Muscle layer of duodenum (tissue), 2 donors: ENCODE measurements at regions not wholly inside any gene's neighbourhood (a gene's known extent, or its start where the extent isn't known, plus 50 kb on each side); places are given as distances from the start of the nearest gene placed in this dataset.

Experiments used
- H3K27ac ChIP-seq: one replicate; pipeline ENCODE4 v1.7.0; 2013; ENCODE audit warnings: mild to moderate bottlenecking, low read length
- H3K27me3 ChIP-seq: one replicate; pipeline ENCODE4 v1.7.0; 2013; ENCODE audit warnings: low read depth, mild to moderate bottlenecking, control low read depth, low read length
- H3K36me3 ChIP-seq, 2 donors: one replicate each; pipeline ENCODE4 v1.7.0; 2013; ENCODE audit warnings: low read length in 2 of 2, control low read depth in 1 of 2, mild to moderate bottlenecking in 1 of 2; ENCODE audit not compliant: insufficient read depth in 2 of 2, control insufficient read depth in 1 of 2
- H3K4me1 ChIP-seq, 2 donors: one replicate each; pipeline ENCODE4 v1.7.0; 2013; ENCODE audit warnings: low read length in 2 of 2, mild to moderate bottlenecking in 2 of 2, control low read depth in 1 of 2, moderate library complexity in 1 of 2; ENCODE audit not compliant: insufficient read depth in 2 of 2, control insufficient read depth in 1 of 2
- H3K4me3 ChIP-seq, 2 donors: one replicate each; pipeline ENCODE4 v1.7.0; 2013; ENCODE audit warnings: low read length in 2 of 2, low read depth in 1 of 2, mild to moderate bottlenecking in 1 of 2
- H3K9me3 ChIP-seq, 2 donors: one replicate each; pipeline ENCODE4 v1.7.0; 2013; ENCODE audit warnings: low read length in 2 of 2, control low read depth in 1 of 2, mild to moderate bottlenecking in 1 of 2; ENCODE audit not compliant: control insufficient read depth in 1 of 2
- donor health status: healthy.

DNA sequence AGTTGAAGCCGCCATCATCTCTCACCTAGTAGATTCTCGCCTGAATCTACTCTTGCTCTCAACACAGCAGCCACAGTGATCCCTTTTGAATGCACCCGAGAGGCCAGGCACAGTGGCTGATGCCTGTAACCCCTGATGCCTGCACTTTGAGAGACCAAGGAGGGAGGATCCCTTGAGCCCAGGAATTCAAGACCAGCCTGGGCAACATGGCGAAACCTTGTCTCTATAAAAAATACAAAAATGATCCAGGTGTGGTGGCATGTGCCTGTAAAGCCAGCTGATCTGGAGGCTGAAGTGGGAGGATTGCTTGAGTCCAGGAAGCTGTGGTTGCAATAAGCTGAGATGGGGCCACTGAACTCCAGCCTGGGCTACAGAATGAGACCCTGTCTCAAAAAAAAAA, 60.3 kb upstream of the EML4 start:
- H3K4me1 ChIP-seq, result peaks cover 0 to 5% of the 10 kb centered on the region in 2 donors
- H3K36me3 ChIP-seq, result no peaks in the 10 kb centered on the region
- H3K9me3 ChIP-seq, result no peaks in the 10 kb centered on the region
- H3K27ac ChIP-seq, result no peak overlapping the region
- H3K4me3 ChIP-seq, result no peak overlapping the region
- H3K27me3 ChIP-seq, result no peaks in the 10 kb centered on the region

DNA sequence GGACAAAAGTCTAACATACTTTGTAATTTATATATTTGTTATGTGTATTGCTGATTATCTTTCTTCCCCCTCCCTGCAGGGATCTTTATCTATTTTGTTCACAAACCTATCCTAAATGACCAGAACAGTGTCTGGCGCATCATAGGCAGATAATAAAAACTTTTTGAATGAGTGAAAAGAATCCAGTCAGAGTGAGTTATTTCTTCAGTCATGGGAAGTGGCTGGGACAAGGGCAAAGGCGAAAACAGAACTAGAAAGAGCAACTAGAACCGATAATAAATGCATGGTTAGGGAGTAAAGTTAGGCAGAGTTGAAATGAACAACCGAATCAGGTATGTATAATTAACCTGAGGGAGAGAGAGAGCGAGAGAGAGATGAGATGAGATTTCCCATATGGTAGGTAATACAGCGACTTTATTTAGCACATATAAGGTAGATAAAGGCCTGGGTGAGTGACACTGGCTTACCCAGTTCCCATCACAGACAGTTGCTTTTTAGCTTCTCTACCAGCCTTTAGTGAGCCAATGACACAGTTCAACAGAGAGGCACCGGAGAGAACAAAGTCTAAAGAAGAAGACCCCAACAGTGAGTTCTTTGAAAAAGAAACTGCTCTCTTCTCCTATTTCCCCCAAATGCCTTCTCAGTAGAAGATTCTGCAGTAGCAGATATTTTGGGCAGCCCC, 59.1 kb upstream of the EML4 start:
- H3K4me1 ChIP-seq, result peaks cover 0 to 5% of the 10 kb centered on the region in 2 donors

DNA sequence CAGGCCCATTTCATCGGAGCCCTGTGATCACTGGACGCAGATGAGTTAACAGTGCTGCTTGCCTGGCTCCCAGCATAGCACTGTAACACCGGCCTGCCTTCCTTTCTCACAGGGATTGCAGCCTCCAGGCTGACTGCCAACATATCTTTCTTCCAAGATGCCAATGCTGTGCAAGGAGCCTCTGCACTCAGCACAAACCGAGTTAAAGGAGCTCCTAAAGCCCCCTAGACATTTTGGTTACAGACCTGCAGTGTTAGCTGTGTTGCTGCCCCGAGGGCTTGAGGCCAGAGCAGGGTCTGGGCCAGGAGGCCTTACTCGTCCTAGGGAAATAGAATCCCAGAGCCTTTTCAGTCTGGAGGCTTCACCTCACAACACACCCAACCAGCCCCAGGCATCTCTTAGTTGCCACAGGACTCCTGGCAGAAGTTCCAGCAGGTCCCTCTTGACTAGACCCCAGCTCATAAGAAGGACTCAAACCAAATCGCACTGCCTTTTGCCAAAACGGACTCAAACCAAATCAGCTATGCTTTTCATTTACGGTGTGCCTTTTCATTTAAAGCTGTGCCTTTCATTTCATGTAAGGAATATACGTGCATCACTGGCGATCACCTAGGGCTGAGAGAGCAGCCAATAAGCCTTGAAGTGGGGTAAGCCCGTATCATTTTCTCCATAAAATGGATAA, 58.4 kb upstream of the EML4 start:
- no peaks in the 10 kb centered on the region for H3K27me3 ChIP-seq
- no peak overlapping the region for H3K4me3 ChIP-seq
- H3K9me3 ChIP-seq, result no peaks in the 10 kb centered on the region
- peaks cover 0 to 5% of the 10 kb centered on the region in 2 donors for H3K4me1 ChIP-seq
- H3K36me3 ChIP-seq, result no peaks in the 10 kb centered on the region
- no peak overlapping the region for H3K27ac ChIP-seq

More for the DNA sequence above, 59.1 kb upstream of the EML4 start:
- Histone ChIP-seq H3K9me3 (no peaks in the 10 kb centered on the region), H3K27me3 (no peaks in the 10 kb centered on the region), H3K27ac (no peak overlapping the region), H3K4me3 (no peak overlapping the region), H3K36me3 (no peaks in the 10 kb centered on the region)

DNA sequence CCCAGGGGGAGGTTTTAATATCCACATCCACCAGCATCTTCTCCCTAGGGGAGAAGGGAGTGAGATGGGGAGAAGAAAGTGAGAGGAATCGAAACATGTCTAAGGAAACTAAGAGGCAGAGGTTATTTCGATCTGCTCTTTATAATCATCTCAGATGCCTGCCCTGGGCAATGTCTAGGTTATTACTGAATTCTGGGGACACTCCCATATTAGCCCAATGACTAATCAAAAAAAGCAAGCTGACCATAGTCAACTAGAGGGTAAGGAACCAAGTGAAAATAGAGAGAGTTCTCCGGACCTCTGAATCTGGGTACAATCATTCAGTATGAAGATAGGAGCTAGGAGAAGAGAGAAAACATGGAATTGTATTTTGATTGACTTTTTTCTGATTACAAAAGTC, 56.7 kb upstream of the EML4 start:
- no peak overlapping the region for H3K4me3 ChIP-seq
- no peaks in the 10 kb centered on the region for H3K9me3 ChIP-seq
- peaks cover 8 to 12% of the 10 kb centered on the region in 2 donors for H3K4me1 ChIP-seq
- H3K27ac ChIP-seq, result no peak overlapping the region
- H3K27me3 ChIP-seq, result no peaks in the 10 kb centered on the region
- H3K36me3 ChIP-seq, result no peaks in the 10 kb centered on the region

DNA sequence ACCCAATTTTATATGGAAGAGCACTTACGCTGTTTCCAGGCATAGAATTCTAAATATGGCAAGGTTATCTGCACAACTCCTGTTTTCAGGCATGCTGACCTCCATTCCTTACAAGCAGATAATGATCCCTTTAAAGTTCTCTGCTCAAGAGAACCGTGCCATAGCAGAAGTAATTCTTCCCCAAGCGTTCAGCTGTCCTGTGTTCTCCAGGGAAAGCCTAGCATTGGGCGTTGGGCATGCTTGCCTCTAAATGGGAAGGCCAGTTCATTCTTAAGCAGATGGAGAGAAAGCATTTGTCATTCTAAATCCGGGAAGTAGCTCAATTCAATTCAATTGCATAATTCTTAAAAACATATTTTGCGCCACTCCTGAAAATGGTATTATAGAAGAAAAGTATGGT, 55.7 kb upstream of the EML4 start:
- no peak overlapping the region for H3K4me3 ChIP-seq
- no peak overlapping the region for H3K27ac ChIP-seq
- H3K4me1 ChIP-seq, result peaks cover 16 to 19% of the 10 kb centered on the region in 2 donors
- H3K9me3 ChIP-seq, result no peaks in the 10 kb centered on the region
- H3K27me3 ChIP-seq, result no peaks in the 10 kb centered on the region
- no peaks in the 10 kb centered on the region for H3K36me3 ChIP-seq

DNA sequence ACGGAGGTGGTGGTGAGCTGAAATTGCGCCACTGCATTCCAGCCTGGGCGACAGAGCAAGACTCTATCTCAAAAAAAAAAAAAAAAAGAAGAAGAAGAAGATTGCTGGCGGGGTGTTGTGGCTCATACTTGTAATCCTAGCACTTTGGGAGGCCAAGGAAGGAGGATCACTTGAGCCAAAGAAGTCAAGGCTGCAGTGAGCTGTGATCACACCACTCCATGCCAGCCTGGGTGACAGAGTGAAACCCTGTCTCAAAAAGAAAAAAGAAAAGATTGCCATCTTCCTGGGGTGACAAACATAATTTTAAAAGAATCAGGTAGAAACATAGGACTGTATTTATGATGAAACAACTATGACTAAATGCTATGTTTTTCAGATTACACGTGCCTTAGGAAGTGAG, 55.1 kb upstream of the EML4 start:
- Histone ChIP-seq H3K27me3 (no peaks in the 10 kb centered on the region), H3K27ac (no peak overlapping the region), H3K4me1 (peaks cover 16 to 19% of the 10 kb centered on the region in 2 donors), H3K36me3 (no peaks in the 10 kb centered on the region), H3K9me3 (no peaks in the 10 kb centered on the region), H3K4me3 (no peak overlapping the region)

DNA sequence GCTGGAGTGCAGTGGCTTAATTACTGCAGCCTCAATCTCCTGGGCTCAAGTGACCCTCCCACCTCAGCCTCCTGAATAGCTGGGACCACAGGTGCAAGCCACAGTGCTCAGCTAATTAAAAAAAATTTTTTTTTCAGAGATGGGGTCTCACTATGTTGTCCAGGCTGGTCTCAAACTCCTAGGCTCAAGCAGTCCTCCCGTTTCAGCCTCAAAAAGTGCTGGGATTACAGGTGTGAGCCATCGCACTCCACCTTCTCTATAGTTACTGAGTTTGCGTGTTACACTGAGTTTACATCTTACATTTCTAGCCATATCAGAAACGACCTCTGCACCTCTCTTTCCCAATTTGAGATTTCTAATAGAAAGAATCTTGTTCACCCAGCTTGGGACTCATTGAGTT, 53.6 kb upstream of the EML4 start:
- Histone ChIP-seq H3K27me3 (no peaks in the 10 kb centered on the region), H3K4me1 (peaks cover 16 to 18% of the 10 kb centered on the region in 2 donors), H3K9me3 (no peaks in the 10 kb centered on the region), H3K27ac (no peak overlapping the region), H3K36me3 (no peaks in the 10 kb centered on the region), H3K4me3 (no peak overlapping the region)

DNA sequence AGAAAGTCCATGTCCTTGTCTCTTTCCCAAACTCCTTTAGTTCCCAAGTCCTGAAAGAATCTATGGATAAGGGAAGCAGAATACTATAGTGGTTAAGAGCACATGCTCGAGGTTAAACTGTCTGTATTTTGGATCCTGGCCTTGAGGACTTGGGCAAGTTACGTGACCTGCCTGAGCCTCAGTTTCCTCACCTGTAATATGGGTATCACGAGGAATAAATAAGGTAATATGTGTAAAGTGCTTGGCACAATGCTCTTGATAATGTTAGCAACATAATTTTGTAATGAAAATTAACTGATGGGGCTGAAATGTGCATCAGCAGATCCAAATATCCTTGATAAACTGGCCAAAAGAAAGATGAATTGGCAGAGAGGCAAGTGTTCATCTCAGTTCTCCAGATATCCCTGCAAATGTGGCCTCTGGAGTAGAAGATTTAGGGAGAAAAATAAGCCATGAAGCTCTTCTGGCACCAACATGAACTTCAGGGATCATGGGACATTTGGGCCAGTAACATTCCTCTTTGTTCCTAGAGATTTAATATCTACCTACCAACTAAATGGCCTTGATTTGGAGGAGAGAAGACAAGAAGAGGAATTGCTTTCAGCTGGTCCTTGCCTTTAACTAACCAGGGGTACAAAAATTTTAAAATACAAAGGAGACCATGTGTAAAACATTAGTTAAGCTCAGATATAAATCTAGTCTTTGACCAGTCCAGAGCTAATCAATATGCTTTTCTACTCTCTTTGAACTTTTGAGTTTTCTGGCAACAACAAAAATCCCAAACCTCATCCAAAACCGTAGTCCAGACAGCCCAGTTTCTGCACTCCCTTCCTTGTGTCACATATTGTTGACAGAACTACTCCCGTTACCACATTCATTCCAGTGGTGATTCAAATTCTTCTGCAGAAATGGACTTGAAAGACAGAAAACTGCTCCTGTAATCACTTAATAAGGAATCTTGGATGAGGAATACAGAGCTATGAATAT, 52.7 kb upstream of the EML4 start:
- Histone ChIP-seq H3K4me3 (no peak overlapping the region), H3K27ac (no peak overlapping the region), H3K36me3 (no peaks in the 10 kb centered on the region), H3K4me1 (peaks cover 14 to 16% of the 10 kb centered on the region in 2 donors), H3K9me3 (no peaks in the 10 kb centered on the region), H3K27me3 (no peaks in the 10 kb centered on the region)

DNA sequence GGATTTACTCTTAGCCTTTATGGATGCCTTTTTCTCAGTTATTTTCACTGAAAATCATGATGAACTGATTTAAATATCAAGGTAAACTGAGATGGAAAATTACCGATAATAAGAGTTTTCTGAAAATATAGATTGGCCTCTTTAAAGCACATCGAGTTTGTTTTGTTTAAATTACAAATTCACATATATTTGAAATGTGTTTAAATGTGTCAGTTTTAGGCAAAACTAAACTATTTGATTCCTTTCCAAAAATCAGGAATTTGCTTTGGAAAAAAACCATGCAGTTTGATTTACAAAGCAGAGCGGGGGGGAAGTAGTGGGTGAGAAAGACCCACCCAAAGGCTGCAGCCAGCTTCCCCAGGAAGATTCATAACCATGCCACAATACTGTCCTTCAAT, 52.0 kb upstream of the EML4 start:
- Histone ChIP-seq H3K36me3 (no peaks in the 10 kb centered on the region), H3K27me3 (no peaks in the 10 kb centered on the region), H3K4me1 (peaks cover 14 to 16% of the 10 kb centered on the region in 2 donors), H3K4me3 (no peak overlapping the region), H3K9me3 (no peaks in the 10 kb centered on the region), H3K27ac (peak overlapping the region; percentile 1)

DNA sequence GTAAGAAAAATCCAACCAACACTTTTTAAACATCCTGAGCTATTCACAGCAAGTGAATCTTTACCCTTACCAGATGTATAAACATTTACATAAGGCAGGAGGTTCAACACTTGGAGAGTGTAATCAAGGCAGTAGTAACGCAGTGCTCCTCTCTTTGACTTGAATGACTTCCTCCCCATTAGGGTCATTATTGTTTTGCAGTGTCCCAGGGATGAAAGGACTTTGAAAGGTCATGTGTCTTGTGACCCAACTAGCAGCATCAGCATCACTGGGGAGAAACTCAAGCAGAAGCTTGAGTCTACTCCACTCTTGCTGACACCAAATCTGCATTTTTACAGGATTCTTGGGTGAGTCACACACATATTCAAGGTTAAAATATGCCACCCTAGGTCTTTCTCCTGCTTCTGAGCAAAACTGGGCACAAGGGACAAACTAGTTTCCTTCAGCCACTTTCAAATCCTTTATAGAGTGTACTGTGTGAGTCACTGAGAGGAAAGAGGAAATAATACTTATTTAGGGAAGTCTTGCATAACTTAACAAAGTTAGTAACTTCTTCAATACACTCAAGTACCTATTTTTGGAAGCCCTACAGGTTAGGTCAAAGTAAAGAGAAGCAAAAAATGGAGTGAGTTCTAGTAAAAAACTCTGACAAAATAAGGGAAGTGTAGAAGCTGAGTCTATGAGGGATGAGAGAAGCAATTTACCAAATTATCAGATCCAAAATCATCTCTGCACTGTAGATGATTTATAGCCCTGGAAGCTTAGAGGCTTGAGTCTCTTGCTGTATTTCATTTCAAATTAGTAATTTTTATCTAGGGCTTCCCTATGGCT, 51.0 kb upstream of the EML4 start:
- no peaks in the 10 kb centered on the region for H3K27me3 ChIP-seq
- H3K36me3 ChIP-seq, result no peaks in the 10 kb centered on the region
- H3K4me1 ChIP-seq, result peaks cover 14 to 16% of the 10 kb centered on the region in 2 donors
- H3K4me3 ChIP-seq, result no peak overlapping the region
- H3K27ac ChIP-seq, result peak overlapping the region; percentile 1
- H3K9me3 ChIP-seq, result no peaks in the 10 kb centered on the region
